Skeletal muscle tissue (tissue), 3 donors: ENCODE measurements at regions not wholly inside any gene's neighbourhood (a gene's known extent, or its start where the extent isn't known, plus 50 kb on each side); places are given as distances from the start of the nearest gene placed in this dataset.

ENCODE experiments used
- H3K27ac ChIP-seq: one replicate; pipeline ENCODE4 v1.7.0; 2013; ENCODE audit warnings: mild to moderate bottlenecking, low read depth, low read length, inconsistent platforms
- H3K27me3 ChIP-seq, 3 donors: one replicate each; pipeline ENCODE4 v1.7.0; 2013; ENCODE audit warnings: low read length in 3 of 3; ENCODE audit not compliant: control insufficient read depth in 3 of 3, insufficient read depth in 3 of 3
- H3K36me3 ChIP-seq, 3 donors: one replicate each; pipeline ENCODE4 v1.7.0; 2013; ENCODE audit warnings: low read length in 3 of 3; ENCODE audit not compliant: control insufficient read depth in 3 of 3, insufficient read depth in 3 of 3
- H3K4me1 ChIP-seq, 3 donors: one replicate each; pipeline ENCODE4 v1.7.0; 2013; ENCODE audit warnings: low read length in 3 of 3, mild to moderate bottlenecking in 3 of 3; ENCODE audit not compliant: control insufficient read depth in 3 of 3, insufficient read depth in 3 of 3
- H3K4me3 ChIP-seq, 3 donors: one replicate each; pipeline ENCODE4 v1.7.0; 2013; ENCODE audit warnings: low read length in 3 of 3
- H3K9ac ChIP-seq, 3 donors: one replicate each; pipeline ENCODE4 v1.7.0; 2013; ENCODE audit warnings: low read length in 3 of 3, mild to moderate bottlenecking in 3 of 3, moderate library complexity in 2 of 3, low read depth in 1 of 3
- H3K9me3 ChIP-seq, 3 donors: one replicate each; pipeline ENCODE4 v1.7.0; 2013; ENCODE audit warnings: low read length in 3 of 3; ENCODE audit not compliant: control insufficient read depth in 3 of 3
- donor health status: Osteomylitis.

DNA sequence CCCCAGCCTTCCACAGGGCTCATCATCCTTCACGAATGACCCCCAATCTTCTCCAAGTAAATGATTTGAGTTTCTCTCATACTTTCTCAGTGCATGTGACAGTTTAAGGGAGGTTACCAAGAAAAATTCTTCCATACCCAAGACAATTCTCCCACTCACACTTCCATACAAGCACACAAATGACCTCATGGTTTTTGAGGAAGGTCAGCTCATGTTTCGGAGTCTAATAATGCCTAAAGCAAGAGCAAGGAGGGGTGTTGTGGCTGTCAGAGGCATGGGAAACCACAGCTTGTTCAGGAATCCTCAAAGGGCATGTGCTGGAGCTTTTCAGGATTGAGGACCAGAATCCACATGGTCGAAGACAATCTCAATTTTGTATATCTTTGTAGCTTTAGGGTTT is 279.0 kb downstream of the MAFB start:
- H3K4me3 ChIP-seq, result no peak overlapping the region
- no peak overlapping the region for H3K27ac ChIP-seq
- H3K4me1 ChIP-seq, result no peaks in the 10 kb centered on the region
- H3K27me3 ChIP-seq, result no peaks in the 10 kb centered on the region
- H3K36me3 ChIP-seq, result no peaks in the 10 kb centered on the region
- H3K9ac ChIP-seq, result no peak overlapping the region
- no peaks in the 10 kb centered on the region for H3K9me3 ChIP-seq

DNA sequence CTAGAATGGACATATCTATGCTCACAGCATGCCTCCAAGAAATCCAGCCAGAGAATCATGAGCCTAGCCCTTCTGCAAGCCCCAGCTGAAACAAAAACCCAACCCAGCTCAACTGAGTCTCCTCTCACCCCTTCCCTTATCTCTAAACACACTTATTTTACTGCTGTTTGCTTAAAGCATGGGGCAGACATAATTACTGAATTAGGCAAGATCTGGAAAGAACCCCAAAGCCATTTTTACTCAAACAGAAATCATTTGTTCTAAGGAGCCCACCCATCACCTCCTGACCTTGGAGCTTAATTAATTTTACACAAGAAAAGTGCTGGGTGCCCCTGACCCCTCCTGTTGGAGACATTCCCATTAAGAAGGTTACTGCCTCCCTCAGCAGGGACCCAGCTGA is 291.6 kb downstream of the MAFB start:
- H3K4me1 ChIP-seq, result no peaks in the 10 kb centered on the region
- H3K27me3 ChIP-seq, result peaks cover 0 to 2% (median 0%) of the 10 kb centered on the region in 3 donors
- H3K27ac ChIP-seq, result no peak overlapping the region
- H3K36me3 ChIP-seq, result no peaks in the 10 kb centered on the region
- H3K9ac ChIP-seq, result no peak overlapping the region
- no peaks in the 10 kb centered on the region for H3K9me3 ChIP-seq
- H3K4me3 ChIP-seq, result no peak overlapping the region

DNA sequence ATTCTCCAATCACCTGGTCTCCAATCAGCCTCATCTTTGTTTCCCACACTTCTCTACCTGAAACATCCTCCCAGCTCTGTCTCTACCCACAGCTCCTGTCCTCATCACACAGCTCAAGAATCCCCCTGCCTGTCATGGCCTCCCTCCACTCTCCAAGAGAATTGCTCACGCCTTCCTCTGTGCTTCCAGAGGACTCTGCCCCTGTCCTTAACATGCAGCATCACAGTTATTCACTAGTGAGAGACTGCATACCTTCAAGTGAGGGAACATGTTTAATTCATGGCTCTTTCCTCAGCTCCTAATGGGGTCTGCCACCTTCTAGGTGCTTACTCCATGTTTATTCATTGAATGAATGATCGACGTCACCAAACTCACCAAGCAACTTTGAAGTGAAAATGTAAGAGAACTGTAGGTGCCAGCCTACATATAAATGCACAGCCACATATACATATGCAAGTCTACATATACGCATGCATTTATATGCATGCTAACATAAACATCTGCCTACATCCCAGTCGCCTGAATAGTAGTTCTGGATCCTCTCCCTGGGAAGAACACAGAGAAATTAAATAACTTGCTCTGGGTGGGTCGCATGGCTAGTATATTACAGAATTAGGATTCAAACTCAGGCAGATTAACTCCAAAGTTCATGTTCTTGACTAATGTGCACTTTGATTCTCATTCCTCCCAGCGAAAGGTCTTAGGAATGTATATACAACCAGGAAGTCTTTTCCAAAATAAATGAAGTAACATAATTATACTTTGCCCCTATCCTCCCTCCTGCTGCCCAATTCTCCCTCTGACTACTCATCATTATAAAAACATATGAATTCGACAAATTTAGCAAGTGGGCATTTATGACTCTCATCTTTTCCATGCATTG is 295.6 kb downstream of the MAFB start:
- H3K27me3 ChIP-seq, result peaks cover 0 to 2% (median 0%) of the 10 kb centered on the region in 3 donors
- no peak overlapping the region for H3K9ac ChIP-seq
- H3K9me3 ChIP-seq, result no peaks in the 10 kb centered on the region
- H3K4me3 ChIP-seq, result no peak overlapping the region
- no peaks in the 10 kb centered on the region for H3K4me1 ChIP-seq
- H3K36me3 ChIP-seq, result no peaks in the 10 kb centered on the region
- H3K27ac ChIP-seq, result no peak overlapping the region

DNA sequence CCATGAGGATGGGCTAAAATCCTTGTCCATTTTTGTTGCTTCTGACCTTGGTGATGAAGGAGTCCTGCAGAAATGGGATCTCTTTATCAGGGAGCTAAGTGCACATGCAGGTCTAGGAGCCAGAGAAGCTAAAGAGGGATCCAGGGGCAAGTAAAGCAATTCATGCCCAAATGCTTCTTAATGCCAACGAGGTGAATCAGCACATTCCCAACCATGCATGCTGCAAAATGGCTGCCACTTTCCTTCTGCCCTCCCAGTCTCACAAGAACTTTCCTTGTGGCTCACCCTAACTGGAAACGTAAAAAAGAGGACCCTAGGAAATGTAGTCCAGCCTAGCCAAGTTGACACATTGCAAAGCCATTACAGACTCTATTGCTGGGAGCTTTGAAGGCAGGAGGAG is 298.4 kb downstream of the MAFB start:
- H3K36me3 ChIP-seq, result no peaks in the 10 kb centered on the region
- peaks cover 0 to 3% (median 0%) of the 10 kb centered on the region in 3 donors for H3K27me3 ChIP-seq
- no peak overlapping the region for H3K4me3 ChIP-seq
- H3K27ac ChIP-seq, result no peak overlapping the region
- peaks cover 0 to 5% (median 0%) of the 10 kb centered on the region in 3 donors for H3K9me3 ChIP-seq
- no peak overlapping the region for H3K9ac ChIP-seq
- H3K4me1 ChIP-seq, result no peaks in the 10 kb centered on the region

DNA sequence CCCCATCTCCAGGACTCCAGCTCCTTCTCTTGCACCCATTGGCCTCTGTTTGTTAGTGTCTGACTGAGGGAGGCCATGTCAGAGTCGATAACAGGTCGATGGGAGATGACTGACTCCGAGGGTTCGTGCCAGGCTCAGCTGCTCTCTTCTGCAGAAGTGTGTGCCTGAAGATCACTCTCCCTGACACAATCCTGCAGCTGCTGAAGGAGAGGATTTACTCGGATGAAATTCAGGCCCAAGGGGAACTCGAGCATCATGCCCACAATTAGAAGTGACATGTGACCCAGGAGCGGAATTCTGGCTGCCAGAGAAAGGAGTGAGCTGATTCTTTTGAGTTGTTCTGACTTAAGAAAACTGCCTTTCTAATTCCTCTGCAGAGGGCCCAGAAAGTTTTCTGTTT is 318.2 kb downstream of the MAFB start:
- Histone ChIP-seq H3K4me3 (no peak overlapping the region), H3K36me3 (no peaks in the 10 kb centered on the region), H3K9me3 (peaks cover 0 to 3% (median 2%) of the 10 kb centered on the region in 3 donors)

DNA sequence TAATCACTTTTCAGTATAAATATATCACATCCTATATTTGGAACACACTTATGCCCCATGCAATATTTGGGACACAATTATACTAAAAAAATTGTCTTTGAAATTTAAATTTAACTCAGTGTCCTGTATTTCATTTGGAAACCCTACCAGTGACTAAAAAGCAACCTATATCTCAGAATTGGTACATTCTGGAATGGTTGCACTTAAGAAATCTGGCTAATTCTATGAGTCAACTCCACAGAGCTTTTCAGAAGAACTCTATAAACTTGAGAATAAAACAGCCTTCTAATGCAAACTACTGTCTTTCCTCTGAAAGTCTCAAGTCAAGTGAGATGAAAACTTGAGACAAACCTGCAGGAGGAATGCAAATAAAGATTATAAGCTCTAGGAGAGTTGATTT is 320.2 kb downstream of the MAFB start:
- no peak overlapping the region for H3K9ac ChIP-seq
- H3K27me3 ChIP-seq, result no peaks in the 10 kb centered on the region
- H3K36me3 ChIP-seq, result no peaks in the 10 kb centered on the region
- H3K9me3 ChIP-seq, result no peaks in the 10 kb centered on the region
- no peak overlapping the region for H3K4me3 ChIP-seq
- H3K27ac ChIP-seq, result no peak overlapping the region
- no peaks in the 10 kb centered on the region for H3K4me1 ChIP-seq

More for the DNA sequence above, 318.2 kb downstream of the MAFB start:
- H3K27me3 ChIP-seq, result no peaks in the 10 kb centered on the region
- no peak overlapping the region for H3K9ac ChIP-seq
- H3K27ac ChIP-seq, result no peak overlapping the region
- no peaks in the 10 kb centered on the region for H3K4me1 ChIP-seq

DNA sequence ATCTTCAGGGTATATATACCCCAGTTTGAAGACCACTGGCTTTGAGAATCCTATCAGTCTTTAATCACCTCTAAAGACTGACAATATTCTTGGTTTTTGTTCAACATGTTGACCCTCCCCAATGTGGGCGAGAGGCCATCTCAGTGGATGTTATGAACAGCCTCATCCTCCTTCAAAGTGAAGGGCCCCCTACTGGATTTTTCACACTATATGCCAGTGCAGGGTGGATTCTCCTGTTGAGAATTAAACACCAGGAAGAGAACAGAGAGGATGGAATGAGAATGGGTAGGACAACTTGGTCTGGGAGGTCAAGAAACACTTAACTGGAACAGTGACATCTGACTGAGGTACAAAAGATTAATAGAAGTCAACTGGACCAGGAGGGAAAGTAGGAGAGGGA is 327.1 kb downstream of the MAFB start:
- H3K36me3 ChIP-seq, result no peaks in the 10 kb centered on the region
- H3K4me1 ChIP-seq, result no peaks in the 10 kb centered on the region
- no peak overlapping the region for H3K27ac ChIP-seq
- no peaks in the 10 kb centered on the region for H3K27me3 ChIP-seq
- no peak overlapping the region for H3K4me3 ChIP-seq
- H3K9me3 ChIP-seq, result no peaks in the 10 kb centered on the region
- no peak overlapping the region for H3K9ac ChIP-seq

DNA sequence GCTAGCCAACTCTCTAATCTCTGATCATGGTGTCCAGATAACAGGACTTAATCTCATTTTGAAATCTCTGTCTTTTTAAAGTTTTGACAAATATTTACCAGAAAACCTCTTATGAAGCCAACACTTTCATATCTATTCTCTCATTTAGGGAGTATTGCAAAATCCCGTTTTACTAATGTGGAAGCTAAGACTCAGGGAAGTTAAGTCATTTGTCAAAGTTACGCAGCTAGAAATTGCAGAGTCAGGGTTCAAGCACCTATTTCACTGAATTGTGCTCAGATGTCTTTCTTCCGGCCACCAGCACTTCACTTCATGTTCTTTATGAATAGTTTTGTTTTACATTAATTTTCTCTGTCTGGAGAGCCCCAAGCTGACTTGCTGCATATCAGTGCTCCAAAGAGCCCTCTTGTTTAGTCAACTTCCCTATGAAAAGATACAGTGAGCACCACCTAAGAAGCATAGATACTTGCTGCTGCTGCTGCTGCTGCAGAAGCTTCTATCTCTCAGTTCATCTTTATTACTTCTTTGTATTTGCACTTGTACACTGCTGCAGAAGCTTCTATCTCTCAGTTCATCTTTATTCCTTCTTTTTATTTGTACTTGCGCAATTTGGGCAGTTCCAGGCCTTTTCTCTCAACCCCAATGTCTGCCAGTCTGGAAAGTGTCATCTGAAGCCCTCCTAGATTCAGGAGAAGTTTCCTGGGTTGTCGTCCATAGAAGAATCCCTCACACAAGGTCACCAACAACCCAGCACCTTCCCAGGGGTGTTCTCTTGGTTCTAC is 329.7 kb downstream of the MAFB start:
- Histone ChIP-seq H3K36me3 (no peaks in the 10 kb centered on the region), H3K9ac (no peak overlapping the region), H3K4me1 (peaks cover 0 to under 1% (median 0%) of the 10 kb centered on the region in 3 donors), H3K4me3 (no peak overlapping the region), H3K9me3 (no peaks in the 10 kb centered on the region), H3K27me3 (no peaks in the 10 kb centered on the region), H3K27ac (no peak overlapping the region)

DNA sequence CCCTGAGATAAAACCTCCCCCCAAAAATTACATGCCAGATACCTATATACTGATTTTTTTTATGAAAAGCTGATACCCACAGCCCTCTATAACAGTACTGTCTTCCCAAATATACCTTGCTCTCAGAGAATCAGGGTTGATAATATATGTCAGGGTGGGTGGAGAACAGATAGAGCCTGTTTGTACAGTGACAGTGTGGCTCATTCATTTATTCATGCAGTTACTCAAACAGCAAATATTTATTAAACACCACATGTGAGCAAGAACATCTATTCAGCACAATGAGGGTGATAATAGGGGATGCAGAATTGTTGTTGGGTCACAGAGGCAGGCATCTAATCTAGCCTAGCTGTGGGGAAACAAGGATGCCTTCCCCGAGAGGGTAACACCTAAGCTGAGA is 334.2 kb downstream of the MAFB start:
- no peak overlapping the region for H3K27ac ChIP-seq
- H3K27me3 ChIP-seq, result no peaks in the 10 kb centered on the region
- H3K9me3 ChIP-seq, result no peaks in the 10 kb centered on the region
- no peak overlapping the region for H3K9ac ChIP-seq
- peaks cover 0 to 4% (median 0%) of the 10 kb centered on the region in 3 donors for H3K4me1 ChIP-seq
- no peaks in the 10 kb centered on the region for H3K36me3 ChIP-seq
- H3K4me3 ChIP-seq, result no peak overlapping the region

DNA sequence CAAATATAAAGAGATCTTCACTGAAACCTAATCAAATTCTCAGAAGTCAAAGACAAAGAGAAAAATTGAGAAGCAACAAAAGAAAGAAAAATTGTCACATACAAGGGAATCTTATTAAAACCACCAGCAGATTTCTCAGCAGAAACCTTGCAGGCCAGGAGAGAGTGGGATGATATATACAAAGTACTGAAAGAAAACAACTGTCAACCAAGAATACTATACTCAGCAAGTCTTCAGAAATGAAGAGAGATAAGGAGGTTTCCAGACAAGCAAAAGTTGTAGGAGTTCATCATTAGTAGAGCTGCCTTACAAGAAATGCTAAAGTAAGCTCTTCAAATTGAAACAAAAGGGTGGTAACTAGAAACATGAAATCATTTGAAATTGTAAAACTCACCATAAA is 345.6 kb downstream of the MAFB start:
- H3K27ac ChIP-seq, result no peak overlapping the region
- H3K36me3 ChIP-seq, result no peaks in the 10 kb centered on the region
- H3K4me3 ChIP-seq, result no peak overlapping the region
- peaks cover 0 to 8% (median 4%) of the 10 kb centered on the region in 3 donors for H3K9me3 ChIP-seq
- H3K27me3 ChIP-seq, result no peaks in the 10 kb centered on the region
- no peak overlapping the region for H3K9ac ChIP-seq
- no peaks in the 10 kb centered on the region for H3K4me1 ChIP-seq
